Large intestine (tissue), 3 donors: ENCODE measurements at regions not wholly inside any gene's neighbourhood (a gene's known extent, or its start where the extent isn't known, plus 50 kb on each side); places are given as distances from the start of the nearest gene placed in this dataset.
A peak's percentile ranks its signal among the peaks of the same experiment; 100 is the strongest.

Experiments
- DNase-seq, 2 donors: peaks; one replicate each; pipeline versions ENCODE4 v3.0.0 to v3.0.0-alpha.2; 2013
- H3K27ac ChIP-seq: one replicate; pipeline ENCODE4 v1.5.1; 2013; ENCODE audit warnings: low read length
- H3K27me3 ChIP-seq: 2 replicates; pipeline ENCODE4 v1.6.1; 2013; ENCODE audit warnings: low read length; ENCODE audit not compliant: control insufficient read depth, insufficient read depth
- H3K36me3 ChIP-seq: 2 replicates; pipeline ENCODE4 v1.6.1; 2013; ENCODE audit warnings: low read length; ENCODE audit not compliant: control insufficient read depth, insufficient read depth
- H3K4me1 ChIP-seq: one replicate; pipeline ENCODE4 v1.6.1; 2013; ENCODE audit warnings: low read length; ENCODE audit not compliant: control insufficient read depth, insufficient read depth
- H3K4me3 ChIP-seq: one replicate; pipeline ENCODE4 v1.5.1; 2013; ENCODE audit warnings: low read length
- H3K9me3 ChIP-seq: one replicate; pipeline ENCODE4 v1.6.1; 2013; ENCODE audit warnings: mild to moderate bottlenecking, low read depth, low read length, moderate library complexity; ENCODE audit not compliant: control insufficient read depth
- WGBS: methylation state at CpG from one replicate; pipeline ENCODE4 v1.1.5; 2013; ENCODE audit warnings: low lambda C conversion rate; ENCODE audit not compliant: insufficient coverage; 5-methylcytosine and 5-hydroxymethylcytosine counted together

DNA sequence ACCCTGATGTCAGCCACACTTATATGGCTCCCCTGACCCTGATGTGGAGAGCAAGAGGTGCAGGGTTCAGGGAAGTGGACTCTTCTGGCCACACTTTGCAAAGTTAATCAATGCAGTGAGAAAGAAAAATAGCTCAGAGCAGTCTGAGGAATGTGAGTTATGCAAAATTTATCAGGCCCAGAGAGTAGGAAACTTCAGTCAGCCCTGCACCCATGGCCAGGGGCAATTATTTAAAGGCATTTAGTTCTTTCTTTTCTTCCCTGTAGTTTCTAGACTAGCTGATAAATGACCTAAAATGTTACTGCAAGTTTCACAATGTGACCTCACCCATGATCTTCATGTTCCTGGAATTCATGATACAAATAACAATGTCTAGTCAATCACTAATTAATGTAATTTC, 143.7 kb upstream of the GGTLC1 start:
- no peak for DNase-seq
- Histone ChIP-seq H3K27ac (no peak overlapping the region), H3K4me3 (no peak overlapping the region), H3K27me3 (no peaks in the 10 kb centered on the region), H3K36me3 (no peaks in the 10 kb centered on the region), H3K9me3 (no peaks in the 10 kb centered on the region), H3K4me1 (no peaks in the 10 kb centered on the region)

DNA sequence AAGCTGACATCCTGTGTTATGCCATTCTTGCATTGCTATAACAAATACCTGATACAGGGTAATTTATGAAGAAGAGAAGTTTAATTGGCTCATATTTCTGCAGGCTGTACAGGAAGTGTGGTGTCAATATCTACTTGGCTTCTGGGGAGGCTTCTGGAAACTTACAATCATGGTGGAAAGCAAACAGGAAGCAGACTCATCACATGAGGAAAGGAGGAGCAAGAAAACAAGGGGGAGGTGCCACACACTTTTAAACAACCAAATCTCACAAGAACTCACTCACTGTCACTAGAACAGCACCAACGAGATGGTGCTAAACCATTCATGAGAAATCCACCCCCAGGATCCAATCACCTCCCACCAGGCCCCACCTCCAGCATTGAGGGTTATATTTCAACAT, 143.1 kb upstream of the GGTLC1 start:
- Histone ChIP-seq H3K27ac (no peak overlapping the region), H3K36me3 (no peaks in the 10 kb centered on the region), H3K27me3 (no peaks in the 10 kb centered on the region), H3K4me3 (no peak overlapping the region), H3K4me1 (no peaks in the 10 kb centered on the region), H3K9me3 (no peaks in the 10 kb centered on the region)
- no CpG with 5 or more reads among the region's 1 CpG for WGBS
- no peak for DNase-seq

DNA sequence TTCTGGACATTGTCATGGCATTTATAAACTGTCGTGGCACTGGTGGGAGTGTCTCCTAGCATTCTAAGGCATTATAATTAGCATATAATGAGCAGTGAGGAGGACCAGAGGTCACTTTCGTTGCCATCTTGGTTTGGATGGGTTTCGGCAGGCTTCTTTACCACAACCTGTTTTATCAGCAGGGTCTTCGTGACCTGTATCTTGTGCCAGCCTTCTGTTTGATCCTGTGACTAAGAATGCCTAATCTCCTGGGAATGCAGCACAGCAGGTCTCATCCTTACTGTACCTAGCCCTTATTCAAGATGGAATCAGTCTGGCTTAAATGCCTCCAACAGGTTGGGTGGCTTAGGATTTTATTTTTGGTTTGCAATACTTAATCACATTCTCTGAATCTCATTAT, 142.7 kb upstream of the GGTLC1 start:
- Histone ChIP-seq H3K4me1 (no peaks in the 10 kb centered on the region), H3K27ac (no peak overlapping the region), H3K27me3 (no peaks in the 10 kb centered on the region), H3K36me3 (no peaks in the 10 kb centered on the region), H3K9me3 (no peaks in the 10 kb centered on the region), H3K4me3 (no peak overlapping the region)
- DNase-seq: no peak
- WGBS: no CpG with 5 or more reads among the region's 4 CpGs

DNA sequence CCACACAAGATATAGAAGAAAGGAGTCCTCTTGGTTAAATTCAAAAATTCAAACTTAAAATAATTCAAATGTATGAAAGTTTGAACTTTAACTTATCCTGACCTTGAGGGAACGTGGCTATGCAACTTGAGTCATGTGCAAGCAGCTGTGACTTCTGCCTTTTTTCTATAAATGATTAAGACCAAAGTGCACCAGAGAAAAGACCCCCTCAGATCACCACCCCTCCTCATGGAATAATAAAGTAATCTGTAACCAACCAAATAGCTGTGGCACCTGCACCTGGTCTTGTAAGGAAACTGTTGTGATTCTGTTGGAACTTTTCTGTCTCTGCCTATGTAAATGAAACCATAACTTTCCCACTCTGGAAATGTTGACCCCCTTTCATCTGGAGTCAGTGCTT, 141.1 kb upstream of the GGTLC1 start:
- H3K36me3 ChIP-seq: no peaks in the 10 kb centered on the region
- H3K27me3 ChIP-seq: no peaks in the 10 kb centered on the region
- no peak overlapping the region for H3K4me3 ChIP-seq
- DNase-seq: no peak
- no CpG with 5 or more reads among the region's 1 CpG for WGBS
- H3K27ac ChIP-seq: no peak overlapping the region
- no peaks in the 10 kb centered on the region for H3K4me1 ChIP-seq
- H3K9me3 ChIP-seq: no peaks in the 10 kb centered on the region

DNA sequence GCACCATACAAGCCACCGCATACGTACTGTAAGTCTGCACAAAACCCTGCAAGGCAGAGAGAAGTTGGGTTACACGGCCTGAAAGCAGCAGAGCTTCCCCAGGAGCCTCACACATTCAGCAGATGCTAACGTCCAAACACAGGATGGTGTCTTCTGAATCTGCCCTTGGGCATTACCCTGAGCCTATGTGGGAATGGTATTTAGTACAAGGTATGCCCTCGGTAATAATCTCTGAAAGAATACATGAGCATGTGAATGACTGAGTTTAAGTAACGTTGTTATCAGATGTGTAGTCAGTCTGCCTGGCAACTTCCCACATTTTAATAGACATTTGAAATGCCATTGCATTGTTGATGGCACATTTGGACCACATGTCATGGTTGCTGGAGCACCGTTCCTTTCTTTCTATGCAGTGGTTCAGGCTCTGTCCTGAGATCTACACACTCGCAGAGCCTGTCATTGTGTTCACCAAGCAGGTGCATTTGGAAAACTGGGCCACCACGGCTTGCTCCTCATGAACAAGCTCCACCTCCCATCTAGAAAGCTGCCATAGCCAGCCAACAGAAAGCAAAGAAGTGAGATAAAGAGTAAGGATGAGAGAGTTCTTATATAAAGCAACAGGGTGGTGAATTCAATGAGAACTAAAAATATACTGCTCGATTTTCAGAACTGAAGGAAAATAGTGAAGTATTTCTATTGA, 136.5 kb upstream of the GGTLC1 start:
- Histone ChIP-seq H3K4me3 (no peak overlapping the region), H3K9me3 (no peaks in the 10 kb centered on the region), H3K4me1 (no peaks in the 10 kb centered on the region), H3K27ac (no peak overlapping the region), H3K36me3 (no peaks in the 10 kb centered on the region), H3K27me3 (no peaks in the 10 kb centered on the region)
- DNase-seq: no peak
- 80% methylated on average over 1 of the region's 10 CpGs for WGBS

DNA sequence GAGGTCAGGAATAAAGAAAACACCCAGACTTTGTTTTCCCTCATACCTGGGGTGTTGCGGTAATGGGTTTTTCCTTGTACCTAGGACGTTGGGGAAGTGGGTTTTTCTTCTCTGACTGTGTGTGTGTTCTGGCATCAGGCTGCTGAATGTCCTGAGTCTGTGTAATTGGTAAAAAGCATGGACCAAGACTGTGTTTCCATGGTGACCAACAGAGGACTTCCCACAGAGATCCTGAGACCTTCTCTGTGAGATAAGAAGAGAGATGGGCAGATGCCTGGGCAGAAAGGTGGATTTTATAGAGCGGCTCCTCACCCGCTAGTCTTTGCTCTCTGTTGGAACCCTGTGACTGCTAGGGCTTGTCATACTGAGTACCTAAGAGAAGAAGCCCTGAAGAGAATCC, 135.4 kb upstream of the GGTLC1 start:
- Histone ChIP-seq H3K36me3 (no peaks in the 10 kb centered on the region), H3K9me3 (no peaks in the 10 kb centered on the region), H3K27me3 (no peaks in the 10 kb centered on the region), H3K27ac (no peak overlapping the region), H3K4me3 (no peak overlapping the region), H3K4me1 (no peaks in the 10 kb centered on the region)
- WGBS: no CpG with 5 or more reads among the region's 4 CpGs
- DNase-seq: no peak

DNA sequence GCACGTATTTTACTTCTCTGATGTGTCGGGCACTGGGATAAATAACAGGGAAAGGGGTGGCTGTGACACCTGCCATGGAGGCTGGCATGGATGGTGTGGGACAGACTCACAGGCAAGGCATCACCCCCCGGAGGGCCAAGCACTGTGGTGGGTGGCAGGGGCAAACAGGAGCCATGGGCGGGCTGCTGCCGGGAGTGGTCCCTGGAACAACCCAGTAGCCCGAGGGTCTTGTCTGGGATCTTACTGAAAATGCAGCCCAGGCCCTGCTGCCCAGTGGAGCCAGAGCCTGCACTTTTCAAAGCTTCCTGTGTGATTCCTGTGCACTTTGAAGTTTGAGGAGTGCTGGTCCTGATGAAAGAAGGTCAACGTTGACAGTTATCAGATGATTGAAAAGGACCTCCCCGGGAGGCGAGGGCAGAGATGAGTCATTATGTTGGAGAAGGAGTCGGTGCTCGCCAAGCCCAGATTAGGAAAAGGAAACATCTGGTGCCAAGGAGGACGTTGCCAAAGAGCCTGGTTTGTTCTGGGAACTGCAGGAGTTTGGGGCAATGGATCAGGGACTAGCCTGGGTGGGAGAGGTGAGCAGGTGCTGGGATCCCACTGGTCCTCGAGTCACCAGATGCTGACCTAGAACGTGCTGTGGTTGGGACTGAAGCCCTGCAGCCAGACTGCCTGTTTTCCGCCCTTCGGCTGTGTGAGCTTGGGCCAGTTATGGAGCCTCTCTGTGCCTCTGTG, 130.0 kb upstream of the GGTLC1 start:
- 12% methylated on average over 3 of the region's 16 CpGs for WGBS
- H3K4me3 ChIP-seq: no peak overlapping the region

DNA sequence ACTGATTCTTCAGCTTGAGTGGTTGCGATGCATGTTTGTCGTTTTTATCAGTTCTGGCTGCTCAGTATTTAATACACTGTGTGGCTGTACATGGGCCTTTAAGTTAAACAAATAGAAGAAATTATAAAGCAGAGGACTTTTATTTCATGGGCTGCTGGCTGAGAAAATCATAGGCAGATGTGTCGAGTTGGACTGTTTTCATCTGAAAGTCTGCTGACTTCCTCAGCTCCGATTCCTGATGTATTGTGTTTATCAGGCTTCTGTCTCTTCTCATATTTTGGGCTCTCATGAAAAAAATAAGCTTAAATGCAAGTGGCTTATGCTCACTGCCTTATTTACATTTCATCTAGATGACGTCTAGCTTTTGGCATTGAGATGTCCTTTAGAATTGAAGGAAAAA, 129.5 kb upstream of the GGTLC1 start:
- H3K9me3 ChIP-seq: no peaks in the 10 kb centered on the region
- H3K36me3 ChIP-seq: no peaks in the 10 kb centered on the region
- H3K4me1 ChIP-seq: no peaks in the 10 kb centered on the region
- WGBS: 82% methylated on average over 2 of the region's 5 CpGs
- H3K27ac ChIP-seq: no peak overlapping the region
- peak in 1 of 2 donors; percentile 23 for DNase-seq
- no peak overlapping the region for H3K4me3 ChIP-seq
- no peaks in the 10 kb centered on the region for H3K27me3 ChIP-seq

More for the DNA sequence above, 130.0 kb upstream of the GGTLC1 start:
- Histone ChIP-seq H3K27me3 (no peaks in the 10 kb centered on the region), H3K36me3 (no peaks in the 10 kb centered on the region), H3K4me1 (no peaks in the 10 kb centered on the region), H3K9me3 (no peaks in the 10 kb centered on the region), H3K27ac (no peak overlapping the region)
- DNase-seq: no peak

DNA sequence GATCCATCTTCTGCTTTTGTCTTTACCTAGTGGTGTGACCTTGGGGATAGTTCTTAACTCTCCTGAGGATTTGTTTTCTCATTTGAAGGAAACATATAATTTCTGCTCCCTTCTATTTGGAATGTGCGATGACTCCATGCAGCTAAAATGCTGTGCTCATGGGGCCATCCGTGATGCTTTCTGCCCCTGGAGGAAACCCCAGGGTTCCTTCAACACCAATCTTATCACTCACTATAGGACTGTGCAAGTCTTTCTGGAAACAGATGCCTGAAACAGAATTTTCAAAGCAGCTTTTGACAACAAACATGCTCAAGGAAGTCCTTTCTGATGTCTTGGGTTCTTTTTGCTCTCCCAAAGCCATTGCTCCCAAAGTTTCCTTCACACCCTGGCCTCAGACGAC, 128.8 kb upstream of the GGTLC1 start:
- no peaks in the 10 kb centered on the region for H3K36me3 ChIP-seq
- H3K27me3 ChIP-seq: no peaks in the 10 kb centered on the region
- H3K27ac ChIP-seq: no peak overlapping the region
- WGBS: no CpG with 5 or more reads among the region's 3 CpGs
- no peaks in the 10 kb centered on the region for H3K9me3 ChIP-seq
- no peaks in the 10 kb centered on the region for H3K4me1 ChIP-seq
- DNase-seq: no peak
- no peak overlapping the region for H3K4me3 ChIP-seq

DNA sequence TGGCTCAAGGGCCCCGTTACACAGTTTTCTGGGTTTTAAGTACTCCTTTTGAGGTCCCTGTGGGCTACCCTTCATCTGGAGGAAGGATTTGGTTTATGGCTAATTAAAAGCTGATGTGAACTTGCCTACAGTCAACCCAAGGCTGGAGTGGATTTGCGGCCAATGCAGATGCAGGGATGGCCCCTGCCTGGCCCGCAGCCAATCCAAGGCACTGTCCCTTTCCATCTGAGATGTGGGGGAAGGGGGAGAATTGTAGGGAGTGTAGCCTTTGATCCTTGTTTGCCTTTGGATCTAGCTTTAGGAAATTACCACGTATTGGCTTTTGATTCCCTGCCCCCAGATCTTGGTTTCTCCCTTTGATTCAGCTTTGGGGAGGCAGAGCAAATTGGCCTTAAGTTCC, 128.0 kb upstream of the GGTLC1 start:
- Histone ChIP-seq H3K27ac (no peak overlapping the region), H3K9me3 (no peaks in the 10 kb centered on the region), H3K4me3 (no peak overlapping the region), H3K36me3 (no peaks in the 10 kb centered on the region), H3K4me1 (no peaks in the 10 kb centered on the region), H3K27me3 (no peaks in the 10 kb centered on the region)
- no peak for DNase-seq
- WGBS: no CpG with 5 or more reads among the region's 4 CpGs

DNA sequence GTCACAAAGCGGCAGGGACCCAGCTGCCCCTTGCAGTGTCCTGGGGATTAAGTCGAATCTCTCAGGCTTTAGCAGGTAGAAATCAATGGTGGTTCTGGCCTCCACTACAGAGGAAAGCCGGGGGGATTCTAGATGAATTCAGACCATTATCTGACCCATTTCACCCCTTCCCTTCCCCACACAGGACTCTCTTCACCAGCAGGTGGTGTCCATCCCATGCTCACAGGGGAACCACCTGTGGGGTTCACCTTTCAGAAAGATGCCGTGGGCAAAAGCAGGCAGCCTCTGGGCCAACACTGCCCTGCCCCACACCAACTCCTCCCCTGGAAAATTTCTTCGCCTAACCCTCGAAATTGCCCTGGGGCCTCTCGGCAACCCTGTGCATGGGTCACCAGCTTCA, 123.8 kb upstream of the GGTLC1 start:
- no peak overlapping the region for H3K27ac ChIP-seq
- no peaks in the 10 kb centered on the region for H3K4me1 ChIP-seq
- no peaks in the 10 kb centered on the region for H3K9me3 ChIP-seq
- no peaks in the 10 kb centered on the region for H3K27me3 ChIP-seq
- H3K36me3 ChIP-seq: no peaks in the 10 kb centered on the region
- WGBS: no CpG with 5 or more reads among the region's 7 CpGs
- H3K4me3 ChIP-seq: no peak overlapping the region
- DNase-seq: no peak
